Hepatocyte (in vitro differentiated cells): ENCODE measurements at regions not wholly inside any gene's neighbourhood (a gene's known extent, or its start where the extent isn't known, plus 50 kb on each side); places are given as distances from the start of the nearest gene placed in this dataset.

ENCODE experiments used
- DNase-seq: peaks from one replicate; pipeline ENCODE4 v3.0.0-alpha.2; 2016; ENCODE audit warnings: low spot score
- H2AFZ ChIP-seq: fragments of 200-600 bp; sonication (generic); 2 replicates; pipeline ENCODE4 v1.6.0; 2016; ENCODE audit warnings: antibody characterized with exemption, mild to moderate bottlenecking
- H3K27ac ChIP-seq: fragments of 200-600 bp; sonication (generic); 2 replicates; pipeline ENCODE4 v1.5.1; 2016; ENCODE audit warnings: mild to moderate bottlenecking
- H3K27me3 ChIP-seq: fragments of 200-600 bp; sonication (generic); 2 replicates; pipeline ENCODE4 v1.6.1; 2016
- H3K36me3 ChIP-seq: fragments of 200-600 bp; sonication (generic); replicated peaks from 2 replicates; pipeline ENCODE4 v1.5.1; 2016; ENCODE audit warnings: low read depth; ENCODE audit not compliant: insufficient read depth
- H3K4me1 ChIP-seq: fragments of 200-600 bp; sonication (generic); 2 replicates; pipeline ENCODE4 v1.5.1; 2016; ENCODE audit warnings: mild to moderate bottlenecking, moderate library complexity; ENCODE audit not compliant: insufficient read depth
- H3K4me2 ChIP-seq: fragments of 200-600 bp; sonication (generic); 2 replicates; pipeline ENCODE4 v1.6.0; 2016
- H3K4me3 ChIP-seq: fragments of 200-600 bp; sonication (generic); 2 replicates; pipeline ENCODE4 v1.5.1; 2016; ENCODE audit warnings: mild to moderate bottlenecking
- H3K79me2 ChIP-seq: fragments of 200-600 bp; sonication (generic); 2 replicates; pipeline ENCODE4 v1.6.0; 2017; ENCODE audit warnings: mild to moderate bottlenecking
- H3K9me2 ChIP-seq: fragments of 200-600 bp; sonication (generic); replicated peaks from 2 replicates; pipeline ENCODE4 v1.6.0; 2017; ENCODE audit warnings: mild to moderate bottlenecking; ENCODE audit not compliant: insufficient read depth
- H3K9me3 ChIP-seq: fragments of 200-600 bp; sonication (generic); 2 replicates; pipeline ENCODE4 v1.5.1; 2016; ENCODE audit warnings: low read depth, mild to moderate bottlenecking
- H4K20me1 ChIP-seq: fragments of 200-600 bp; sonication (generic); 2 replicates; pipeline ENCODE4 v1.6.0; 2016; ENCODE audit warnings: mild to moderate bottlenecking; ENCODE audit not compliant: insufficient read depth, poor library complexity, severe bottlenecking
- CTCF ChIP-seq: fragments of 200-600 bp; sonication (generic); IDR thresholded peaks from 2 replicates; pipeline ENCODE4 v1.5.1; 2016; ENCODE audit warnings: antibody characterized with exemption, mild to moderate bottlenecking; ENCODE audit not compliant: poor library complexity
- EZH2 ChIP-seq: fragments of 200-600 bp; sonication (generic); IDR thresholded peaks from 2 replicates; pipeline ENCODE4 v1.6.1; 2016; ENCODE audit warnings: antibody characterized with exemption, mild to moderate bottlenecking, borderline replicate concordance
- EZH2phosphoT487 ChIP-seq: fragments of 200-600 bp; sonication (generic); IDR thresholded peaks from one replicate; pipeline ENCODE4 v1.6.1; 2018; ENCODE audit warnings: antibody characterized with exemption, mild to moderate bottlenecking, low read depth, moderate library complexity; ENCODE audit not compliant: unreplicated experiment, severe bottlenecking
- WGBS: methylation state at CpG from one replicate; pipeline ENCODE4 v1.1.6; 2016; ENCODE audit warnings: low lambda C conversion rate; ENCODE audit errors: missing lambda C conversion rate; 5-methylcytosine and 5-hydroxymethylcytosine counted together

- Histone ChIP-seq H2AFZ (no peak overlapping the region), H3K27me3 (no peaks in the 10 kb centered on the region), H3K9me2 (no peaks in the 10 kb centered on the region), H3K27ac (no peak overlapping the region), H3K36me3 (no peaks in the 10 kb centered on the region), H3K79me2 (no peaks in the 10 kb centered on the region), H3K4me3 (no peak overlapping the region), H4K20me1 (no peaks in the 10 kb centered on the region), H3K4me2 (no peak overlapping the region), H3K4me1 (no peaks in the 10 kb centered on the region), H3K9me3 (no peaks in the 10 kb centered on the region)
- TF ChIP-seq EZH2, result no peak
- TF ChIP-seq EZH2phosphoT487, result no peak
- TF ChIP-seq CTCF, result no peak
- DNase-seq, result no peak
- WGBS, result 92% methylated on average over 1 of the region's 1 CpG
Observed at GRCh38 chr18:45336448-45336847, 278.8 kb upstream of the SLC14A2 start.

GRCh38 chr18:45337477-45337876, 277.8 kb upstream of the SLC14A2 start:
- Histone ChIP-seq H3K9me3 (no peaks in the 10 kb centered on the region), H3K4me1 (no peaks in the 10 kb centered on the region), H2AFZ (no peak overlapping the region), H3K36me3 (no peaks in the 10 kb centered on the region), H3K9me2 (no peaks in the 10 kb centered on the region), H3K27ac (no peak overlapping the region), H3K4me2 (no peak overlapping the region), H4K20me1 (no peaks in the 10 kb centered on the region), H3K27me3 (no peaks in the 10 kb centered on the region), H3K79me2 (no peaks in the 10 kb centered on the region), H3K4me3 (no peak overlapping the region)
- no peak for DNase-seq
- TF ChIP-seq CTCF (no peak), EZH2 (no peak)
- 96% methylated on average over 1 of the region's 1 CpG for WGBS

- no peaks in the 10 kb centered on the region for H3K27me3 ChIP-seq
- H2AFZ ChIP-seq, result no peak overlapping the region
- no peaks in the 10 kb centered on the region for H3K9me2 ChIP-seq
- no peak overlapping the region for H3K27ac ChIP-seq
- H3K4me3 ChIP-seq, result no peak overlapping the region
- 76% methylated on average over 4 of the region's 4 CpGs for WGBS
- H3K36me3 ChIP-seq, result no peaks in the 10 kb centered on the region
- no peaks in the 10 kb centered on the region for H3K79me2 ChIP-seq
- H3K4me2 ChIP-seq, result no peak overlapping the region
- H3K4me1 ChIP-seq, result no peaks in the 10 kb centered on the region
- no peaks in the 10 kb centered on the region for H4K20me1 ChIP-seq
- no peaks in the 10 kb centered on the region for H3K9me3 ChIP-seq
- DNase-seq, result no peak
- TF ChIP-seq EZH2 (no peak), CTCF (no peak), EZH2phosphoT487 (no peak)
Observed at GRCh38 chr18:45339810-45340550, 275.3 kb upstream of the SLC14A2 start.
